ENCODE measurements at regions not wholly inside any gene's neighbourhood (a gene's known extent, or its start where the extent isn't known, plus 50 kb on each side); places are given as distances from the start of the nearest gene placed in this dataset.

GRCh38 chr7:21092766-21093702, 306.3 kb upstream of the SP8 start:
- no peak for DNase-seq

GRCh38 chr7:21094589-21094988, 307.9 kb upstream of the SP8 start:
- no peak for DNase-seq

- no peak for DNase-seq
Observed at GRCh38 chr7:21099432-21099831, 312.7 kb upstream of the SP8 start.

- no peak for DNase-seq
Observed at GRCh38 chr7:21099955-21100354, 313.3 kb upstream of the SP8 start.

GRCh38 chr7:21101541-21101940, 314.9 kb upstream of the SP8 start:
- DNase-seq, result no peak

- no peak for DNase-seq
Observed at GRCh38 chr7:21103426-21104123, 316.9 kb upstream of the SP8 start.

- no peak for DNase-seq
Observed at GRCh38 chr7:21104124-21104500, 317.4 kb upstream of the SP8 start.

- DNase-seq, result no peak
Observed at GRCh38 chr7:21106296-21106732, 319.6 kb upstream of the SP8 start.

GRCh38 chr7:21107101-21107500, 320.4 kb upstream of the SP8 start:
- no peak for DNase-seq

GRCh38 chr7:21108182-21108581, 319.7 kb upstream of the SP4 start:
- peak; percentile 9 to 16 for DNase-seq

- DNase-seq, result no peak
Observed at GRCh38 chr7:21113609-21114415, 314.1 kb upstream of the SP4 start.

- no peak for DNase-seq
Observed at GRCh38 chr7:21123586-21123985, 304.3 kb upstream of the SP4 start.

- no peak for DNase-seq
Observed at GRCh38 chr7:21125297-21125696, 302.6 kb upstream of the SP4 start.

GRCh38 chr7:21128062-21128817, 299.6 kb upstream of the SP4 start:
- peak; percentile 49 to 52 for DNase-seq

- DNase-seq, result no peak
Observed at GRCh38 chr7:21131897-21132296, 296.0 kb upstream of the SP4 start.

- no peak for DNase-seq
Observed at GRCh38 chr7:21134631-21135030, 293.3 kb upstream of the SP4 start.

- no peak for DNase-seq
Observed at GRCh38 chr7:21135437-21135836, 292.4 kb upstream of the SP4 start.

GRCh38 chr7:21137640-21138039, 290.2 kb upstream of the SP4 start:
- DNase-seq, result no peak

- DNase-seq, result no peak
Observed at GRCh38 chr7:21140622-21141021, 287.3 kb upstream of the SP4 start.

GRCh38 chr7:21141476-21141875, 286.4 kb upstream of the SP4 start:
- no peak for DNase-seq

- DNase-seq, result no peak
Observed at GRCh38 chr7:21142081-21142480, 285.8 kb upstream of the SP4 start.
